Neuronal stem cell (in vitro differentiated cells): ENCODE measurements at regions not wholly inside any gene's neighbourhood (a gene's known extent, or its start where the extent isn't known, plus 50 kb on each side); places are given as distances from the start of the nearest gene placed in this dataset.

Experiments
- DNase-seq: peaks from one replicate; pipeline ENCODE4 v3.0.0-alpha.2; 2013; ENCODE audit warnings: low spot score
- H2AFZ ChIP-seq: one replicate; pipeline ENCODE4 v1.6.1; 2013; ENCODE audit warnings: mild to moderate bottlenecking, low read length, inconsistent platforms
- H2AK5ac ChIP-seq: 2 replicates; pipeline ENCODE4 v1.6.1; 2013; ENCODE audit warnings: low read depth, mild to moderate bottlenecking, inconsistent platforms, low read length, moderate library complexity, mixed read lengths
- H2BK120ac ChIP-seq: 2 replicates; pipeline ENCODE4 v1.6.1; 2013; ENCODE audit warnings: low read depth, mild to moderate bottlenecking, inconsistent platforms, low read length, moderate library complexity, mixed read lengths
- H2BK12ac ChIP-seq: one replicate; pipeline ENCODE4 v1.6.1; 2013; ENCODE audit warnings: low read length, inconsistent platforms
- H2BK15ac ChIP-seq: 2 replicates; pipeline ENCODE4 v1.6.1; 2013; ENCODE audit warnings: mild to moderate bottlenecking, low read length, inconsistent platforms, mixed read lengths
- H2BK5ac ChIP-seq: one replicate; pipeline ENCODE4 v1.6.1; 2013; ENCODE audit warnings: inconsistent platforms, mild to moderate bottlenecking, low read length, moderate library complexity
- H3K14ac ChIP-seq: one replicate; pipeline ENCODE4 v1.6.1; 2013; ENCODE audit warnings: low read length, inconsistent platforms
- H3K18ac ChIP-seq: 2 replicates; pipeline ENCODE4 v1.6.1; 2013; ENCODE audit warnings: low read length, inconsistent platforms
- H3K23ac ChIP-seq: 2 replicates; pipeline ENCODE4 v1.6.1; 2013; ENCODE audit warnings: low read depth, mild to moderate bottlenecking, mixed read lengths, low read length, inconsistent platforms; ENCODE audit not compliant: poor library complexity
- H3K27ac ChIP-seq: replicated peaks from 3 replicates; pipeline ENCODE4 v1.5.1; 2013; ENCODE audit warnings: low read length, inconsistent platforms
- H3K27me3 ChIP-seq, 3 experiments: 2 replicates each; pipeline ENCODE4 v1.6.1; 2013; ENCODE audit warnings: low read length in 3 of 3, mild to moderate bottlenecking in 2 of 3, inconsistent platforms in 1 of 3, low read depth in 1 of 3, mixed read lengths in 1 of 3, moderate library complexity in 1 of 3; ENCODE audit not compliant: control insufficient read depth in 3 of 3, insufficient read depth in 3 of 3
- H3K36me3 ChIP-seq, 2 donors: replicated peaks in 1 of 2; 2 replicates each; pipeline ENCODE4 v1.6.1; 2013; ENCODE audit warnings: low read length in 2 of 2; ENCODE audit not compliant: control insufficient read depth in 2 of 2, insufficient read depth in 2 of 2
- H3K4ac ChIP-seq: 2 replicates; pipeline ENCODE4 v1.6.1; 2013; ENCODE audit warnings: inconsistent platforms, mild to moderate bottlenecking, low read length, moderate library complexity
- H3K4me1 ChIP-seq, 2 donors: 1 replicate in 1 of 2; 2 replicates in 1 of 2; pipeline ENCODE4 v1.6.1; 2013; ENCODE audit warnings: low read length in 2 of 2, low read depth in 1 of 2; ENCODE audit not compliant: control insufficient read depth in 2 of 2, insufficient read depth in 1 of 2
- H3K4me2 ChIP-seq: one replicate; pipeline ENCODE4 v1.6.1; 2013; ENCODE audit warnings: mild to moderate bottlenecking, low read length, inconsistent platforms; ENCODE audit not compliant: insufficient read depth, poor library complexity, severe bottlenecking
- H3K4me3 ChIP-seq, 2 donors: 2 replicates each; pipeline ENCODE4 v1.5.1; 2013; ENCODE audit warnings: low read length in 2 of 2, mild to moderate bottlenecking in 2 of 2, inconsistent platforms in 1 of 2, moderate library complexity in 1 of 2
- H3K79me1 ChIP-seq: one replicate; pipeline ENCODE4 v1.6.1; 2013; ENCODE audit warnings: low read depth, mild to moderate bottlenecking, inconsistent platforms, low read length, moderate library complexity
- H3K9ac ChIP-seq: one replicate; pipeline ENCODE4 v1.6.1; 2013; ENCODE audit warnings: mild to moderate bottlenecking, low read depth, low read length, inconsistent platforms; ENCODE audit not compliant: poor library complexity
- H3K9me3 ChIP-seq, 2 donors: replicated peaks in 1 of 2; 2 replicates each; pipeline versions ENCODE3 to v1.6.1; 2013; ENCODE audit warnings: low read length in 2 of 2, mild to moderate bottlenecking in 2 of 2, inconsistent platforms in 1 of 2, low read depth in 1 of 2, mixed read lengths in 1 of 2, moderate library complexity in 1 of 2; ENCODE audit not compliant: control insufficient read depth in 2 of 2, insufficient read depth in 1 of 2
- H4K8ac ChIP-seq: one replicate; pipeline ENCODE4 v1.6.1; 2013; ENCODE audit warnings: low read depth, mild to moderate bottlenecking, inconsistent platforms, low read length, moderate library complexity
- H4K91ac ChIP-seq: one replicate; pipeline ENCODE4 v1.6.1; 2013; ENCODE audit warnings: low read length, low read depth, mild to moderate bottlenecking, inconsistent platforms; ENCODE audit not compliant: poor library complexity
- WGBS, 2 donors: extraction: QIAGEN DNeasy Blood & Tissue Kit; methylation state at CpG; one replicate each; pipeline ENCODE4 v1.1.7; 2013; ENCODE audit warnings: missing lambda C conversion rate in 2 of 2, mixed read lengths in 1 of 2; ENCODE audit not compliant: insufficient read length in 2 of 2, insufficient replicate concordance in 1 of 2; ENCODE audit errors: extremely low coverage in 2 of 2; 5-methylcytosine and 5-hydroxymethylcytosine counted together

- H3K4ac ChIP-seq: no peak overlapping the region
- WGBS, 2 donors: no CpG with 5 or more reads among the region's 16 CpGs
- no peak overlapping the region for H3K14ac ChIP-seq
- no peak overlapping the region for H3K23ac ChIP-seq
- peak overlapping the region; percentile 58 for H2AK5ac ChIP-seq
- H2BK120ac ChIP-seq: no peak overlapping the region
- H3K18ac ChIP-seq: peak overlapping the region; percentile 96
- H3K4me3 ChIP-seq: no peak overlapping the region
- H3K9me3 ChIP-seq: no peaks in the 10 kb centered on the region
- H2BK5ac ChIP-seq: peak overlapping the region; percentile 90
- H3K79me1 ChIP-seq: no peaks in the 10 kb centered on the region
- peak overlapping the region; percentile 83 for H2BK15ac ChIP-seq
- no peak overlapping the region for H3K9ac ChIP-seq
- H3K27ac ChIP-seq: peak overlapping the region; percentile 94
- H3K4me1 ChIP-seq: peaks cover 37 to 39% of the 10 kb centered on the region in 2 donors
- peak overlapping the region; percentile 59 for H2BK12ac ChIP-seq
- H4K8ac ChIP-seq: no peak overlapping the region
- H4K91ac ChIP-seq: peak overlapping the region; percentile 91
- H3K36me3 ChIP-seq: no peaks in the 10 kb centered on the region
- DNase-seq: peak; percentile 86
- H2AFZ ChIP-seq: peak overlapping the region; percentile 9
- H3K4me2 ChIP-seq: no peak overlapping the region
- H3K27me3 ChIP-seq: no peaks in the 10 kb centered on the region
Observed at GRCh38 chr7:25752967-25753791, 398.8 kb upstream of the NFE2L3 start.

GRCh38 chr7:25753837-25754236 is 398.2 kb upstream of the NFE2L3 start:
- Histone ChIP-seq H3K27ac (peak overlapping the region; percentile 94), H3K9ac (no peak overlapping the region), H2AK5ac (peak overlapping the region; percentile 58), H3K4me2 (no peak overlapping the region), H4K8ac (no peak overlapping the region), H3K27me3 (no peaks in the 10 kb centered on the region), H3K23ac (no peak overlapping the region), H4K91ac (peak overlapping the region; percentile 91), H2BK120ac (peak overlapping the region; percentile 52), H2BK5ac (peak overlapping the region; percentile 90), H3K18ac (peak overlapping the region; percentile 96), H3K36me3 (no peaks in the 10 kb centered on the region), H3K14ac (no peak overlapping the region), H3K4me1 (peaks cover 39 to 43% of the 10 kb centered on the region in 2 donors), H3K79me1 (no peaks in the 10 kb centered on the region), H3K4me3 (no peak overlapping the region), H2BK15ac (peak overlapping the region; percentile 83), H3K4ac (no peak overlapping the region), H2AFZ (peak overlapping the region; percentile 9), H3K9me3 (no peaks in the 10 kb centered on the region), H2BK12ac (peak overlapping the region; percentile 59)
- WGBS, 2 donors: no CpG with 5 or more reads among the region's 10 CpGs
- no peak for DNase-seq

- H3K9me3 ChIP-seq: no peaks in the 10 kb centered on the region
- H3K4me3 ChIP-seq: no peak overlapping the region
- H2AK5ac ChIP-seq: no peak overlapping the region
- H3K4ac ChIP-seq: no peak overlapping the region
- peaks cover 39 to 43% of the 10 kb centered on the region in 2 donors for H3K4me1 ChIP-seq
- no peaks in the 10 kb centered on the region for H3K79me1 ChIP-seq
- no CpG with 5 or more reads among the region's 7 CpGs for WGBS, 2 donors
- H3K18ac ChIP-seq: peak overlapping the region; percentile 96
- H3K36me3 ChIP-seq: no peaks in the 10 kb centered on the region
- no peak overlapping the region for H3K9ac ChIP-seq
- H3K14ac ChIP-seq: no peak overlapping the region
- H3K4me2 ChIP-seq: no peak overlapping the region
- no peak overlapping the region for H4K91ac ChIP-seq
- peak overlapping the region; percentile 94 for H3K27ac ChIP-seq
- no peaks in the 10 kb centered on the region for H3K27me3 ChIP-seq
- no peak for DNase-seq
- H2BK12ac ChIP-seq: no peak overlapping the region
- no peak overlapping the region for H2BK120ac ChIP-seq
- no peak overlapping the region for H2BK15ac ChIP-seq
- H2BK5ac ChIP-seq: peak overlapping the region; percentile 90
- no peak overlapping the region for H4K8ac ChIP-seq
- H2AFZ ChIP-seq: no peak overlapping the region
- no peak overlapping the region for H3K23ac ChIP-seq
Observed at GRCh38 chr7:25754333-25754732, 397.7 kb upstream of the NFE2L3 start.

- Histone ChIP-seq H3K27me3 (no peaks in the 10 kb centered on the region), H2BK5ac (no peak overlapping the region), H2BK15ac (no peak overlapping the region), H3K4ac (no peak overlapping the region), H3K18ac (peak overlapping the region; percentile 66), H3K4me2 (no peak overlapping the region), H2BK12ac (no peak overlapping the region), H2AK5ac (no peak overlapping the region), H3K27ac (no peak overlapping the region), H2AFZ (no peak overlapping the region), H4K8ac (no peak overlapping the region), H3K9me3 (no peaks in the 10 kb centered on the region), H3K36me3 (no peaks in the 10 kb centered on the region), H3K79me1 (no peaks in the 10 kb centered on the region), H4K91ac (no peak overlapping the region), H3K14ac (no peak overlapping the region), H3K23ac (no peak overlapping the region), H3K4me3 (no peak overlapping the region), H2BK120ac (no peak overlapping the region), H3K4me1 (peaks cover 40 to 43% of the 10 kb centered on the region in 2 donors), H3K9ac (no peak overlapping the region)
- no CpG with 5 or more reads among the region's 1 CpG for WGBS, 2 donors
- DNase-seq: no peak
Observed at GRCh38 chr7:25754751-25755150, 397.2 kb upstream of the NFE2L3 start.
